Vagina (tissue), 2 donors: ENCODE measurements at regions not wholly inside any gene's neighbourhood (a gene's known extent, or its start where the extent isn't known, plus 50 kb on each side); places are given as distances from the start of the nearest gene placed in this dataset.

ENCODE experiments used
- POLR2A ChIP-seq, 2 donors: fragments of 450-650 bp; IDR thresholded peaks; one replicate each; pipeline ENCODE4 v1.6.1; 2017; ENCODE audit warnings: antibody characterized with exemption in 2 of 2, mild to moderate bottlenecking in 2 of 2, moderate library complexity in 2 of 2
- TF ChIP-seq, protein P1 (sequence below), 3 experiments: fragments of 450-650 bp in 2 of 3; fragments of 200-600 bp in 1 of 3; sonication (generic) in 1 of 3; IDR thresholded peaks; one replicate each; pipeline ENCODE4 v1.5.1; 2017 to 2019; ENCODE audit warnings: antibody characterized with exemption in 3 of 3, mild to moderate bottlenecking in 2 of 3, moderate library complexity in 2 of 3

DNA sequence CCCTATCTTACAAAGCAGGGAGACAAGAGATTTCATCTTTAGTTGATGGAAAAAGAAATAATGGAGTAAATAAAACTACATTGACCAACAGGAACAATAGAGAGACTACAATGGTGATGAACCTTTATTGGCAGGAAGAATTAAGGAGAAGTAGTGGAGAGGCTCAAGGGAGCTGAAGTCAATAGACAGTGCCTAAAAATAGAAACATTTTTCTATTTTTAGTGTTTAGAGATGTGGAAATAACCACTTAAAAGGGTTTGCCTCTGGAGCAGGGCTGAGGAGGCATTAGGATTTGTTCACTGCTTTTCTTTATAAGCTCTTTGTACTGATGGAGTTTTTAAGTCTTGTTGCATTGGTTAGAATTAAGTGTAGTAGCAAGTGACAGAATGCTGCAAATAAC, 98.4 kb upstream of the ERCC6L2 start:
- TF ChIP-seq, protein P1, sequence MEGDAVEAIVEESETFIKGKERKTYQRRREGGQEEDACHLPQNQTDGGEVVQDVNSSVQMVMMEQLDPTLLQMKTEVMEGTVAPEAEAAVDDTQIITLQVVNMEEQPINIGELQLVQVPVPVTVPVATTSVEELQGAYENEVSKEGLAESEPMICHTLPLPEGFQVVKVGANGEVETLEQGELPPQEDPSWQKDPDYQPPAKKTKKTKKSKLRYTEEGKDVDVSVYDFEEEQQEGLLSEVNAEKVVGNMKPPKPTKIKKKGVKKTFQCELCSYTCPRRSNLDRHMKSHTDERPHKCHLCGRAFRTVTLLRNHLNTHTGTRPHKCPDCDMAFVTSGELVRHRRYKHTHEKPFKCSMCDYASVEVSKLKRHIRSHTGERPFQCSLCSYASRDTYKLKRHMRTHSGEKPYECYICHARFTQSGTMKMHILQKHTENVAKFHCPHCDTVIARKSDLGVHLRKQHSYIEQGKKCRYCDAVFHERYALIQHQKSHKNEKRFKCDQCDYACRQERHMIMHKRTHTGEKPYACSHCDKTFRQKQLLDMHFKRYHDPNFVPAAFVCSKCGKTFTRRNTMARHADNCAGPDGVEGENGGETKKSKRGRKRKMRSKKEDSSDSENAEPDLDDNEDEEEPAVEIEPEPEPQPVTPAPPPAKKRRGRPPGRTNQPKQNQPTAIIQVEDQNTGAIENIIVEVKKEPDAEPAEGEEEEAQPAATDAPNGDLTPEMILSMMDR (IDR thresholded peaks at IDR 0.05), result no peak
- no peak for TF ChIP-seq POLR2A (IDR thresholded peaks at IDR 0.05)
